Stimulated activated CD4-positive, alpha-beta T cell treated with anti-CD3 and anti-CD28 coated beads, Interleukin-2, amount 100 ng/mL, for 48 hours (primary cell): ENCODE measurements at regions not wholly inside any gene's neighbourhood (a gene's known extent, or its start where the extent isn't known, plus 50 kb on each side); places are given as distances from the start of the nearest gene placed in this dataset.

Experiments used
- DNase-seq, 2 donors: peaks; one replicate each; pipeline ENCODE4 v3.0.0-alpha.2; 2020

- DNase-seq: no peak
Observed at GRCh38 chr7:46145412-46145811, 224.3 kb upstream of the IGFBP3 start.

GRCh38 chr7:46143949-46144917 lies 223.2 kb upstream of the IGFBP3 start:
- no peak for DNase-seq

GRCh38 chr7:46143421-46143820 lies 222.3 kb upstream of the IGFBP3 start:
- DNase-seq: no peak

GRCh38 chr7:46139079-46139478 lies 218.0 kb upstream of the IGFBP3 start:
- DNase-seq: no peak

GRCh38 chr7:46137725-46138124 lies 216.7 kb upstream of the IGFBP3 start:
- DNase-seq: no peak

- DNase-seq: no peak
Observed at GRCh38 chr7:46135557-46135956, 214.5 kb upstream of the IGFBP3 start.

GRCh38 chr7:46134795-46135194 lies 213.7 kb upstream of the IGFBP3 start:
- no peak for DNase-seq

- DNase-seq: no peak
Observed at GRCh38 chr7:46134385-46134784, 213.3 kb upstream of the IGFBP3 start.

- DNase-seq: no peak
Observed at GRCh38 chr7:46133751-46134150, 212.7 kb upstream of the IGFBP3 start.

GRCh38 chr7:46133072-46133471 lies 212.0 kb upstream of the IGFBP3 start:
- DNase-seq: no peak

- no peak for DNase-seq
Observed at GRCh38 chr7:46131916-46132795, 211.1 kb upstream of the IGFBP3 start.

GRCh38 chr7:46129831-46130230 lies 208.8 kb upstream of the IGFBP3 start:
- no peak for DNase-seq

- no peak for DNase-seq
Observed at GRCh38 chr7:46127814-46128213, 206.7 kb upstream of the IGFBP3 start.

GRCh38 chr7:46126675-46127300 lies 205.7 kb upstream of the IGFBP3 start:
- no peak for DNase-seq

GRCh38 chr7:46123756-46124343 lies 202.8 kb upstream of the IGFBP3 start:
- no peak for DNase-seq

GRCh38 chr7:46115410-46115809 lies 194.3 kb upstream of the IGFBP3 start:
- no peak for DNase-seq

GRCh38 chr7:46109437-46109836 lies 188.4 kb upstream of the IGFBP3 start:
- no peak for DNase-seq

- no peak for DNase-seq
Observed at GRCh38 chr7:46108272-46108671, 187.2 kb upstream of the IGFBP3 start.

- DNase-seq: no peak
Observed at GRCh38 chr7:46107610-46108217, 186.6 kb upstream of the IGFBP3 start.

- DNase-seq: no peak
Observed at GRCh38 chr7:46100521-46100920, 179.4 kb upstream of the IGFBP3 start.

GRCh38 chr7:46099076-46099475 lies 178.0 kb upstream of the IGFBP3 start:
- no peak for DNase-seq

- no peak for DNase-seq
Observed at GRCh38 chr7:46091071-46091470, 170.0 kb upstream of the IGFBP3 start.
